Activated CD8-positive, alpha-beta memory T cell treated with anti-CD3 and anti-CD28 coated beads for 48 hours (primary cell): ENCODE measurements at regions not wholly inside any gene's neighbourhood (a gene's known extent, or its start where the extent isn't known, plus 50 kb on each side); places are given as distances from the start of the nearest gene placed in this dataset.

ENCODE experiments used
- DNase-seq, 3 experiments: peaks; one replicate each; pipeline ENCODE4 v3.0.0-alpha.2; 2020; ENCODE audit warnings: low read depth in 2 of 3, low spot score in 2 of 3

DNA sequence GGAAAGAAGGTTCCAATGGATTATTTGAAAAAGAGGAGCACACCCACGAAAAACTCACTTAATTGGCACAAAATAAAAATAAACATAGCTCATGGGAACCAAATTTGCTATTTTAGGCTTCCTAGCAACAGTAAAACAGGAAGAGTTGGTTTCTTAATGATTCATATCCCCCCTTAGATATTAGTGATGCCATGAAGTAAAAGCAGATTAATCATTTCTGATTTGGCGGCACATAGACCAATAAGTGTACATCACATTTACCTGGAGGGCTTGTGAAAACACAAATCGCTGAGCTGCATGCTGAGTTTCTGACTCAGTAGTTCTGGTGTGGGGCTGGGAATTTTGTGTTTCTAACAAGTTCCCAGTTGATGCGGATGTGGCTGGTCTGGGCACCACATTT, 260.4 kb downstream of the SLC4A3 start:
- DNase-seq: no peak

- DNase-seq: no peak
Measured at GRCh38 chr2:219893541-219893940, 266.1 kb downstream of the SLC4A3 start.

- DNase-seq: no peak
Measured at GRCh38 chr2:219897456-219897855, 270.0 kb downstream of the SLC4A3 start.

DNA sequence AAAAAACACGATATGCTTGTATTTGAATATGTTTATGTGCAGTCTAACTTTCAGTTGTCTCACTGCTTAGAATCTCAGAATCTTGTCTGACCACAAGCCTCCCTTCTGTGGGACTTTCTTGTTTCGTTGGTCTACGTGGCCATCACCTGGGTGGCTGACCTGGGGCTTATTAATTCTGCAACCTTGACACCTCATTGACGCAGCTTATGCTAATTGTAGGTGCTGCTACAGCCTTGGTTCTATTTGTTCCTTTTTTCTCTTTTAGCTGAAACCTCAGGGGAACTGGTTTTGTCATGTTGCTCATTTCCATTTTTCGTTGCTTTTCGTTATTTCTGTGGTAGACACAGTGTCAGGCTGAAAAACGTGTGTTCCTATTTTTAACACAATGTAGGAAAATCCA, 273.7 kb downstream of the SLC4A3 start:
- no peak for DNase-seq

- DNase-seq: no peak
Measured at GRCh38 chr2:219902891-219903552, 275.6 kb downstream of the SLC4A3 start.

- no peak for DNase-seq
Measured at GRCh38 chr2:219905640-219906039, 278.2 kb downstream of the SLC4A3 start.

DNA sequence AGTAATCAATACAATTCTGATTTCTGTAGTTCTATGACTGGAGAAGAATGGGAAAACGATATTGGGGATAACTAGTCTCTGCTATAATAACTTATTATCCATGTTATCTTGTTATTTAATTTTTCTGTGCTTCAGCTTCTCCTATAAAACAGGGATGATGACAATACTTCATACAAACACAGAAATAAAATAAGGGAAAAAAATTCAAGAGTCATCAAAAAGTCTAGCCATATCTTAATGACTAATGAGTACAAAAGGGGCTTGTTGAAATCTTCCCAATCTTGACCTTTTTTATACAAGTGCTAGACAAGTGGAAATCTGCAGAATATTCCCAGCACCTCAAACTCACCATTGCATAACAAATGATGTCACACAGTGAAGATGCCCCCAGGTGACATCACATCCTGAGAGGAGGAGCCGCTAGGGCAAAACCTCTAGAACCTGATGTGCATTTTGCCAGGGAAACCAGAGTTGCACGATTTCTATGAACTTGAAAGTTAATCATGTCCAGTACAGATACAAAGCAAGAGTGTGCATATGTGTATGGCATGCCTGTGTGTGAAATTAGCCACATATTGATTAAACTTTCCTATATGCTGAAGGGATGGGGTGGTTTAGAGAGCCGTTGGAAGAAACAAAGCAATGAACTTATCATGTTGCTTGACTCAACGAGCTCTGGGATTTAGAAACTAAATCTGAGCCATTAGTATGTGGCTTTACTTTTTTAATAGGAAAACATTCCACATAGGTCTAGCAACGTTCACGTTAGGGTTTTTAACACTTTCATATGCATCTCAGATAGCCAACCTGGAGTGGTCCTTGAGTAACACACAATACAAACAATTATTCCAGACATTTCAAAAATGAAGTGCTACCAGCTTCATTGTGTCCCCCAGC, 278.9 kb downstream of the SLC4A3 start:
- no peak for DNase-seq

DNA sequence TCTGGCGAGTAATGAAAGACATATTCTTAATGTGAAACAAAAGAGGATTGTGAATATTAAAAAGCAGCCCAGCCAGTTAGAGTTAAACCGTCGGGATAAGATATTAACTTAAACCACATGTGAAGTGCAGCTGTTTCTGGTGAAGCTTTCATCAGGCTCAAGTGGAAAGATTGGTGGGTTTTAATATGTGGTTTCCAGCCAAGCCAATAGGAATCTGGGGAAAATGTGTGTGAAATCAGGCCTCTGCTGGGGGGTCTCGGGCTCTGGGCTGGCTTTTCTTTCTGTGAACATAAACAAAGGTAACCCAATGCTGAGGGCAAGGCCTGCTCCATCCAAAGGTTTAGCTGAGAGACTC, 279.6 kb downstream of the SLC4A3 start:
- DNase-seq: no peak

DNA sequence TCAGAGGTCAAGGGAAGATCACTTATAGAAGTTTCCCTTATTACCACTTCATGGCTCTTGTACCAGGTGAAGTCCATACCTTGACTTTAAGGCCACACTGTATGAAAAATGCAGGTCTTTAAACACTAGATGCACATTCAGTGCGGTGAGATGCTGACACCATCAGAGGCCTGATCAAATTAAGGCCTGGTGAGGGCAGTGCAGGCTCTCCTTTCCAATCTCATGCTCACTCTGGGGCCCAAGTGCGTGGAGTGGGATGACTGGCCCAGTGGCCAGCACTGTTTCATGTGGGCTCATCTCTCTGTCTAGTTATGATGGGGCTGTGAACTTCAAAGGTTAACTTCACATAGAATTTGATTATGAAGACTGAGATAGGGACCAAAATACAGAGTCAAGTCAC, 281.1 kb downstream of the SLC4A3 start:
- DNase-seq: no peak

- DNase-seq: no peak
Measured at GRCh38 chr2:219911541-219911940, 284.1 kb downstream of the SLC4A3 start.

DNA sequence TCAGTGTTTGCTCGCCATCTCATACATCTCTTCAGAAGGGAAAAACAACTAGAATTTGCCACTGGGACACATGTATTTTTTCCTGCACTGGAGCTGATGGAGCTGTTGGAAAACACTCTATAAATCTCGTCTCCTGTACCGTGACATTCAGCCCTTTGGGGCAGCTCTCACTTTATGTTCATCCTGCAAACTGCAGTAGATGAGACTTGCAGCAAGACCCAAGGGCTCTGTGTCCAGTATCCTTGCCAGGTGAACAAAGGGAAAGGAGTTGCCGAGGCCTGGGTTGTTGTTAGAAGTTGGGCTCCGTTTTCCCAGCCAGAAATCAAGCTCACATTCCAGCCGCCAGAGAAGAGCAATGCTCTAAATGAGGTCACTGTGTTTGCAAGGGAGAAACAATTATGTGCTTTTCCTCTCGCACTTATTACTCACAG, 285.1 kb downstream of the SLC4A3 start:
- DNase-seq: no peak

- no peak for DNase-seq
Measured at GRCh38 chr2:219914577-219914976, 287.1 kb downstream of the SLC4A3 start.

DNA sequence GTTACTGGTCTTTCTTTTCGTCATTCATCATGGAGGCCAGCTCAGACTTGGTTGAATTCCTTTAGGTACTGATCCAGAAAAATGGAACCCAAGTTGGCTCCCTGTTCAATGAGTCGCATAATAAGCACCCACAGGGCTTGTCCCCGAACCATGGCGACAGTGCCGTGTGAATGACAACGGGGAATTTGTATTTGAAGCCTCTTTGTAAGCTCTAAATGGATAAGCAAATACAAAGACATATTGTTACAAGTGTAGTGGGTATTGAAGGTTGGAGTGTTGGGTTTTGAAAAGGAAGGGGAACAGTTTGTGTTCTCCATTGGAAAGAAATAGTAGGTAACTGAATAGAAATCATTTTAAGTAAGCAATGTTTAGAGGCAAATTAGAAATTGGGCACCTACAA, 288.9 kb downstream of the SLC4A3 start:
- no peak for DNase-seq

- DNase-seq: no peak
Measured at GRCh38 chr2:219916726-219917440, 289.5 kb downstream of the SLC4A3 start.

- DNase-seq: no peak
Measured at GRCh38 chr2:219918254-219918653, 290.8 kb downstream of the SLC4A3 start.

DNA sequence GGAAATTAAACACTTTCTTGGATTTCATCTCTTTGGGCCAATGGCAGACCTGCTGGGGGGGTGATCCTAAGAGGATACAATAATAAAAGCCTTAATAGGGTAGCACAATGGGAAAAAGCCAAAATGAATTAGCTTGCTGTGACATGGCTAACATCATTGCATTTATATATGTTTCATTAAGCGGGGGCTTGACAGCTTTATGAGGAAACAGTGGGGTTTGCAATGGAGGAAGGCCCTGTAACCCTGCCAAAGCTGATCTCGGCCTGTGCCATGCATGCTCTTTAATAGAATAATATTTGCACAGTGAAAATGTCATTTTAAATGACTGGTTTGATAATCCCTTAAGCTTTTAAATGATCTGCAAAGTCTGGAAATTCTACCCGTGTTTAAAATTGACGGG, 291.5 kb downstream of the SLC4A3 start:
- no peak for DNase-seq

DNA sequence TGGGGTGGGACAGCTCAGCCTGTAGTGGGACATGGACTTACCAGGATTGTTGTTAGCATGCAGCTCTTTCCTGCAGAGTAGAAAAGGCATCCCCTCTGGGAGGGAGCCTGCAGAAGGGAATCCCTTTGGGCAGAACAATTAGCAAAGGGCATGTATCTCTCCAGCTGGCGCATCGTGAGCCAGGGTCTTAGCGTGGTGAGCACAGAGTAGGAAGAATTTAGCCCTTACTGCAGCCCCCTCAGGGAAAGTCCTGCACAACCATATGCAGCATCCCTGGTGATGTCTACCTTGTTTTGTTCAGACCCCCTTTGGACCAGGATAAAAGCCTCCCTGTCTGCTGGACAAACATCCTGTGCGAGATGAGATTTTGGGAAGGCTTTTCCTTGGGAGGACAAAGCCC, 292.1 kb downstream of the SLC4A3 start:
- no peak for DNase-seq

- no peak for DNase-seq
Measured at GRCh38 chr2:219929835-219930234, 302.4 kb downstream of the SLC4A3 start.

DNA sequence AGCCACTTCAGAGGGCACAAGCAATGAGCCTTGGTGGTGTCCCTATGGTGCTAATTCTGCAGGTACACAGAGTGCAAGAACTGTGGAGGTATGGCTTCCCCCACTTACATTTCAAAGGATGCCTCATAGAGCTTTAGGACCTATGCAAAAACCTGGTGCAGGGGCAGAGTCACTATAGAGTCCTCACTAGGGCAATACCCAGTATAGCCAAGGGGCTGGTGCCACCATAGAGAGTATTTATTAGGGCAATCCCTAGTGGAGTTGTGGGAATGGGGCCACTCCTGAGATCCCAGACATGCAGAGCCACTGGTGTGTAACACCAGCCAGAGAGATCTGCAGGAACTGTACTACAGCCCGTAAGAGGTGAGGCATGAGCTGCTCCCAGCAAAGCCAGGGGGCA, 312.2 kb downstream of the SLC4A3 start:
- no peak for DNase-seq

DNA sequence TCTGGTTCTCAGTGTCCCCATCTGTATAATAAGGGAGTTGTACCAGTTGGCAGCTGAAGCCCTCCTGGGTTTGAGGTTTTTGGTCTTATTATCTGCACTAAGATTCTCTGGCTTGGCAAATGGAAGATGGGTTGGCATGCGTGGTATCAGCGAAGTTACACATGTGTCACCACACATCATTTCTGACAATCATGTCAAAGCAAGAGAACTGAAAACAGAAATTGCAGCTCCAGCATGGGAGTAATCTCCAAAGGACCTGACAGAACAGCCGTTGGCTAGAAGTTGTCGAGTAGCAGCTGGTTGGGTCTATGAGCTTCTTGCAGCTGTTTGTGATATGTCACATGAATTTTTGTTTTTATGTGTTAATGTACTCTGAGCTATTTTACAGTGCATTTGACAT, 317.4 kb downstream of the SLC4A3 start:
- no peak for DNase-seq

- no peak for DNase-seq
Measured at GRCh38 chr2:219946021-219946420, 318.6 kb downstream of the SLC4A3 start.

GRCh38 chr2:219946529-219946928, 319.1 kb downstream of the SLC4A3 start:
- DNase-seq: no peak
